ENCODE measurements at regions not wholly inside any gene's neighbourhood (a gene's known extent, or its start where the extent isn't known, plus 50 kb on each side); places are given as distances from the start of the nearest gene placed in this dataset.

DNA sequence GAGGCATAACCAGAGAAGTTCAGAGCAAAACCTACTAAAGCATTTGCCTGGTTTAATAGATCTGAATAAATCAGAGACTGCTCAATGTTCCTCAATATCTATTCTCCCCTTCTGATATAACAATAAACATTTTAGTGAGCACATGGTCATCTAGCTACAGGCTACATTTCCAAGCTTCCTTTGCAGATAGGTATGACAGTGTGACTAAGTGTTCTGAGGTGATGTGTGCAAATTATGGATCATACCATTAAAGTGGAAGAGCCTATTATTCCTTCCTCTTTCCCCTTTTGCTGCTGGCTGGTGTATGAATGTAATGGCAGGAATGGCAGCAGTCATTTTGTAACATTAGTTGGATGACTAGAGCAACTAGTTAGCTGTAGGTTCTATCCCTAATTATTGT is 285.8 kb upstream of the RASA1 start:
- DNase-seq, result no peak

DNA sequence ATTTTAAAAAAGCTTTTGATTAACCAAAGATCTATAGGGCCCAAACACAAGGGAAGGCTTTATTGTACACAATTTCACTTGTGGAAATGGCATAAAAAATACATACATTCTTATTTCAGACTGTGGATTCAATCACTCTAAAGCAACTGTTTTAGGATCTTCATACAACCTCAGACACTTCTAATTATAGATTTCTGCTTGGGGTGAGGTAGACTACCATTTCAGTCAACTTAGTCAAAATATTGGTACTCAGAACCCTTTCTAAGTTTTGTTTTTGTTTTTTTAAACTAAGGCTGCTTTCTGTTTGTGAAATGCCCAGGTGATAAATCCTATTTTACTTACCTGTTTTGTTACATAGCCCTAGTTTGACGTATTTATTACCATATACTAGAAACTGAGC is 284.5 kb upstream of the RASA1 start:
- no peak for DNase-seq

- peak; percentile 22 for DNase-seq
These were observed 280.8 kb upstream of the RASA1 start for GRCh38 chr5:86986837-86987236.

DNA sequence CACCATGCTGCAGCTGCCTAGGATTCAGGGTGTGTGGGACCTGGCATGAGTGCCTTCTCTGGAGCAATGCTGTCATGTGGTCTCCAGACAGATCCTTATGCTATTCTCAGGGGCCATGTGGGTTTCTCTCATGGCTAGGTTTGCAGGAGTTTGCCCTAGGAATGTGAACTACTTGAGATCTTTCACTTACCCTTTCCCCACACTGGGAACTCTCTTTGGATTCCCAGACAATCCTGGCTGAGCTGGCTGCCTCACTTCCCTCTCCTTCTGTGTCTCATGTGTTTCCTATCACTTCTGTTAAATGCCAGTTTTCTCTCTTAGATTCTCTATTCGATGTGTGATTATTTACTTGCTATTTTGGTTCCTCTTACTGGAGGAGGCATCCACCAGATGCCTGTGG is 270.2 kb upstream of the RASA1 start:
- no peak for DNase-seq

- DNase-seq, result no peak
These were observed 267.7 kb upstream of the RASA1 start for GRCh38 chr5:86999951-87000350.

- no peak for DNase-seq
These were observed 265.2 kb upstream of the RASA1 start for GRCh38 chr5:87002485-87002884.

DNA sequence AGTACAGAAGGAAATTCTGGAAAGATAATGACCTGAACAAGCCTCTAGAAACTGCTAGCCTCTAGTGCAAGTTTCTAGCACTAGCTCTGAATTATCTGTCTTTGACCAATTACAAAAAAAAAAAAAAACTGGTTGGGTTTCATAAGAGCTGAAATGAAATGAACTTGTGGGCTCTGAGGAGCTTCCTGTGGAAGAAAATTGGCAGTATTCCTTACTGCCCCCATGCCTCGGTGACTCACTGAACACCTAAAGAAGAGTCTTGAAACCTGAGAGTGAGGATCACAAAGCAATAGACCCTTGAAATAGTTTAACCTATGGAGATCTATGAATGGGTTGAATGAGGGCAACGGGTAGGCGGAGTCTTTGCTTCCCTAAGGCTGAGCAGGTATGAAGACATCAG is 263.6 kb upstream of the RASA1 start:
- no peak for DNase-seq

DNA sequence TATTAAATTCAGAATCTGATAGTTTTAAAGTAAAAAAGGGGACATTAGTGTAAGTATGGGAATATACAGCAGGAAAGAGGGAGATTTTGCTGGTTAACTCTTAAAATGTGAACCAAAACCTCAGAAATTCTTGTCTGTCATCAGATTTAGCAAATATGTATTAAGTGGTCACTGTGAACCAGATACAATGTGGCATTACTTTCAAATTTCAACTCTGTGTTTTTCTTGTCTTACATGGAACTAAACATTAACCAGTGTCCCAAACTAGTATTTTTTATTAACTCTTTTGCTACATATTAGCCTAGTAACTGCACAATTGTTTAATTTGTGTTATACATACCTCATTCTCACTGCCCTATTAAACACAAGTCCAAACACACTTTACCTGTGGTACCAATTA is 259.9 kb upstream of the RASA1 start:
- no peak for DNase-seq

GRCh38 chr5:87008751-87009560 is 258.7 kb upstream of the RASA1 start:
- no peak for DNase-seq

- DNase-seq, result no peak
These were observed 256.9 kb upstream of the RASA1 start for GRCh38 chr5:87010736-87011135.

DNA sequence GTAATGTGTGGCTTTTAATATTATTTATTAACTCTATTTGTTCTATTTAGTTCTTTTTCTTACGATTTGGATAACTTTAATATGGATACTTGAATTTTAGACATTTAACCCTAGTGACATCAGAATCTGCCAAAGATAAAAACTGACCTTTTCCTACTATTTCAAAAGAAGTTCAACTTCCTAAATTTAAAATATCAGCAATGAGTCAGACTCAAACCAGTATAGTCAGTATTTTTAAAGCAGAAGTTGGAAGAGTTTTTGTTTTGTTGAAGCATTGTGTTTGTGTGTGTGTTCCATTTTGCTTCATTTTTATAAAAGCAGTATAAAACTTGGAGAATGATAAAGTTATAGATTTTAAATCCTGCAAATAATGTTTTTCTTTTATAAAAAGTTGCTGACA is 251.8 kb upstream of the RASA1 start:
- peak; percentile 47 for DNase-seq

- peak; percentile 57 for DNase-seq
These were observed 247.4 kb upstream of the RASA1 start for GRCh38 chr5:87020099-87020934.

DNA sequence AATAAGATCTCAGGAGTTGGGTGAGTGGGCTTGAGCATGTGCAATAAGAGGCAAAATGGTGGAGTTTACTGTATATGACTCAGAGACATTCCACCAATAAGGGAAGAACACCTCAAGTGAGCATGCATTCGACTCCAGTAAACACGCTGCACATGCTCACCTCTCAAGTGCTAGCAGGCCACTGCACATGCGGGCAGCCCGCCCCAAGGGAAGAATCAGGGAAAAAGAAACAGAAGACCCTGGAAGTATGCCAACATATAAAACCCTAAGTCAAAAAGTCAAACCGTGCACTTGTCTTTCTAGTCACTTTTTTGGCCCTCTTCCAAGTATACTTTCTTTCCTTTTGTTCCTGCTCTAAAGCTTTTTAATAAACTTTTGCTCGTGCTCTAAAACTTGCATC is 245.3 kb upstream of the RASA1 start:
- peak; percentile 29 for DNase-seq

GRCh38 chr5:87027570-87027969 is 240.1 kb upstream of the RASA1 start:
- no peak for DNase-seq

DNA sequence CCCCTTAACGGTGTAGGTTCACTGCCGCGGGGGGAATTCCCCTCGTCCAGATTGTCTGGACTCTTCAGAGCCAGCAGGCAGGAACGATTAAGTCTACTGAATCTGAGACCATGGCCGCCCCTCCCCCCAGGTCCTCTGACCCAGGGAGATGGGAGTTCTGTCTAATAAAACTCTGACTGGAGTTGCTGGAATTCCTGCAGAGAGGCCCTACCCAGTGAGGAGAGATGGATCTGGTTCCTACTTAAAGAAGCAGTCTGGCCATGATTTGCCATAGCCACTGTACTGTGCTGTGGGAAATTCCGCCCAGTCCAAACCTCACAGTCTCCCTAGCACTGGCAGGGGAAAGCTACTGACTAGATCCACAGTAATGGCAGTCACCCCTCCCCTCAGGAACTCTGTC is 237.7 kb upstream of the RASA1 start:
- DNase-seq, result no peak

DNA sequence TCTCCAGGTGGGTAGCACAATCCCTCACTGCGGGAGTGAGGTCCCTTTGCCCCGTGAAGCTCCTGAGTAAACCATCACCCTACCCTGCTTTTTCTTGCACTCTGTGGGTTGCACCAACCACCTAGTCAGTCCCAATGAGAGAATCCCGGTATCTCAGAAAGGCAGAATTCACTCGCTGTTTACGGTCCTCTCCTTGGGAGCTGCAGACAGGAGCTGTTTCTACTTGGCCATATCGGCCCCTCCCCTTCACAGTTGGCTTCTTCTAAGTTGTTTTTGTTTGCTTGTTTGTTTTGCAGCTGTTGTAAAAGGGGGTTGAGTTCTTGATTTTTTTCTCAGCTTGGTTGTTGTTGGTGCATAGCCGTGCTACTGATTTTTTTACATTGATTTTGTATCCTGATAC is 237.0 kb upstream of the RASA1 start:
- DNase-seq, result no peak

DNA sequence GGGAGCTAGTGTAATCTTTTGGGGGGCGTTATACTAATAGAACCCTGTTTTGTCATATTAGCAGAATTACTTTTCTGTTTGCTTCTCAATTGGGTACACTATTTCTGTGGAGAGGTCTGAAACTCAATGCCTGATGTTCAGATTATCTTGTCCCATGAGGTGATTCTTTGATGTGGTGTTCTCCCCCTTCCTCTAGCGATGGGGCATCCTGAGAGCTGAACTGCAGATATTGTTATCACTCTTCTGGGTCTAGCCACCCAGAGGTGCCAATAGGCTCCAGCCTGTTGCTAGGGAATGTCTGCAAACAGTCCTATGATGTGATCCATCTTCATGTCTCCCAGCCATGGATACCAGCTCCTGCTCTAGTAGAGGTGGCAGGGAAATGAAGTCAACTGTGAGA is 233.1 kb upstream of the RASA1 start:
- no peak for DNase-seq

DNA sequence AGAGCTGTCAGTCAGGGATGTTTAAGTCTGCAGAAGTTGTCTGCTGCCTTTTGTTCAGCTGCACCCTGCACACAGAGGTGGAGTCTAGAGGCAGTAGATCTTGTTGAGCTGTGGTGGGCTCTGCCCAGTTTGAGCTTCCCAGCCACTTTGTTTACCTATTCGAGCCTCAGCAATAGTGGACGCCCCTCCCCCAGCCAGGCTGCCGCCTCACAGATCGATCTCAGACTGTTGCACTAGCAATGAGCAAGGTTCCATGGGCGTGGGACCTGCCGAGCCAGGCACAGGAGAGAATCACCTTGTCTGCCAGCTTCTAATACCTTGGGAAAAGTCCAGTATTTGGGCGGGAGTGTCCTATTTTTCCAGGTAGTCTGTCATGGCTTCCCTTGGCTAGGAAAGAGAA is 225.1 kb upstream of the RASA1 start:
- DNase-seq, result no peak

DNA sequence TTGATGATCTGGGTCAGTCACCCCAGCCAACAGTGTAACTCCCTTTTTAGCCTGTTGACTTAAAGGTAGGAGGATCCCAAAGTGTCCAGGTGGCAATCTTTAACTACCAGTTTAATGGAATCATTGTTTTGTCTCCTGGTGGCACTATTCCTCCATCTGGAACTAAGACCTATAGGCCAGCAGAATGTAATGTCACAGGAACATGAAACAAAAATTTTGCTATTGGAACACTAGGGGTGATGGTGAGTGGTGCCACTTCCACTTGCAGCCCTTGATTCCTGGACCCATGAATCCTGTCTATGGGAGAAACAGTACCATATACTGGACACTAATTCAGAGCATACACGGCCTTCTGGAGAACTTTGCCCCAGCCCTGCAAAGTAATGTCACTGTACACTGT is 219.5 kb upstream of the RASA1 start:
- peak; percentile 31 for DNase-seq

DNA sequence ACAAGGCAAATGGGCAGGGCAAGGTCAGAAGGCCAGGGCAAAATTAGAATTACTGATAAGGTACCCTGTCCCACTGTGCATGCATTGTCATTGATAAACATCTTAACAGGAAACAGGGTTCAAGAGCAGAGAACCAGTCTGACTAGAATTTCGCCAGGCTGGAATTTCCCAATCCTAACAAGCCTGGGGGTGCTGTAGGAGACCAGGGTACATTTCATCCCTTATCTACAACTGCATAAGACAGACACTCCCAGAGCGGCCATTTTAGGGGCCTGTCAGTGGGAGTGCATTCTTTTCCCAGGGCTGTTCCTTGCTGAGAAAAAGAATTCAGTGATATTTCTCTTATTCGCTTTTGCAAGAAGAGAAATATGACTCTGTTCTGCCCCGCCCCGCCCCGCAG is 218.7 kb upstream of the RASA1 start:
- peak; percentile 15 for DNase-seq

- DNase-seq, result peak; percentile 28
These were observed 216.1 kb upstream of the RASA1 start for GRCh38 chr5:87051502-87052113.

- DNase-seq, result peak; percentile 27
These were observed 214.5 kb upstream of the RASA1 start for GRCh38 chr5:87053146-87053545.

DNA sequence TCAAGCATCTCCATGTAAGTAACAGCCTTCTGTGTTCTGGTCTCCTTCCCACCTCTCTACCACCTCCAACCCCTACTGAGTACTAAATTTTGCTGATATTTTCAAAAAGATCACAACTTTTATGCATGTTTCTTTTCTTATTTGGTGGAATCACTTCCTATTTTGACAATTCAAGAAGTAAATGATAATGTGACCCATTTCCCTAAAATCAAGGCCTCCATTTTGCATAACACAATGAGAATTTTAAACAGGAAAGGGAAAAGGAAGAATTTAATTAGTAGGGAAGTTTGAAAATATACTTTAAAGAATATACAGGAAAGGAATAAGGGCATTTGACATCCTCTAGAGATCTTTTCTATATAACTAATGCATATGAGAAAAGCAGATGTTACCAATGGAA is 212.9 kb upstream of the RASA1 start:
- DNase-seq, result no peak

DNA sequence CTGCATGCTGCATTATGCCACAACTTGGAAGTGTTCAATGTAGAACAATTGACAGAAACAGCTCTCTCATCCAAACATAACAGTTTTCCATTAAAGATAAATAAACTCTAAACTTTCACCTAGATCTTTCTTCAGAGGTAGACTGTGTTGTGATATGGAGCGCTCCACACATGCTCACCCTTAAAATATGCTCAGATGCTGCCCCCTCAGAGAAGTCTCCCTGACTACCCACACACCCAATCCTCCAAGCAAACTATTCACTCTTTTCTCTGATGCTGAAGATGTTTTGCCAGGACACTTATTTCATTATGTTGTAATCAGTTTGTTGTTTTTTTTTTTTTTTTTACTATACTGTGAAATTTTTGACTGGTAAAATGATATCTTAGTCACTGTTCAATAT is 206.6 kb upstream of the RASA1 start:
- no peak for DNase-seq

Data from hematopoietic multipotent progenitor cell treated with erythropoietin and hydrocortisone succinate and interleukin-3 and kit ligand, for 4 days (in vitro differentiated cells).